Fibroblast of lung (primary cell): ENCODE measurements at regions not wholly inside any gene's neighbourhood (a gene's known extent, or its start where the extent isn't known, plus 50 kb on each side); places are given as distances from the start of the nearest gene placed in this dataset.

Experiments
- DNase-seq, 2 donors: peaks; one replicate each; pipeline versions ENCODE4 v3.0.0 to v3.0.0-alpha.2; 2010; ENCODE audit warnings: low read depth in 2 of 2
- H2AFZ ChIP-seq: 2 replicates; pipeline ENCODE4 v1.5.1; 2012; ENCODE audit warnings: low read length, control low read depth, inconsistent platforms
- H3K27ac ChIP-seq: 2 replicates; pipeline ENCODE4 v1.5.1; 2011; ENCODE audit warnings: low read length, control low read depth; ENCODE audit not compliant: insufficient read depth
- H3K27me3 ChIP-seq: 2 replicates; pipeline ENCODE4 v1.5.1; 2011; ENCODE audit warnings: mild to moderate bottlenecking, low read length; ENCODE audit not compliant: control insufficient read depth, insufficient read depth
- H3K36me3 ChIP-seq: 2 replicates; pipeline ENCODE4 v1.5.1; 2011; ENCODE audit warnings: low read length; ENCODE audit not compliant: control insufficient read depth, insufficient read depth
- H3K4me1 ChIP-seq: 2 replicates; pipeline ENCODE4 v1.5.1; 2011; ENCODE audit warnings: low read length; ENCODE audit not compliant: control insufficient read depth, insufficient read depth; ENCODE audit errors: extremely low read depth
- H3K4me2 ChIP-seq: 2 replicates; pipeline ENCODE4 v1.5.1; 2011; ENCODE audit warnings: low read length, control low read depth; ENCODE audit not compliant: insufficient read depth; ENCODE audit errors: extremely low read depth
- H3K4me3 ChIP-seq, 4 experiments: fragments of 200-600 bp in 1 of 4; sonication (generic) in 1 of 4; replicated peaks in 1 of 4; 2 replicates each; pipeline ENCODE4 v1.5.1; 2011 to 2016; ENCODE audit warnings: low read length in 4 of 4, low read depth in 3 of 4, mild to moderate bottlenecking in 3 of 4, control low read depth in 2 of 4, inconsistent platforms in 1 of 4, mixed read lengths in 1 of 4; ENCODE audit not compliant: insufficient read depth in 1 of 4; ENCODE audit errors: control extremely low read depth in 1 of 4
- H3K79me2 ChIP-seq: 2 replicates; pipeline ENCODE4 v1.5.1; 2012; ENCODE audit warnings: mild to moderate bottlenecking, low read length, inconsistent platforms; ENCODE audit not compliant: control insufficient read depth, insufficient read depth
- H3K9ac ChIP-seq: 2 replicates; pipeline ENCODE4 v1.5.1; 2011; ENCODE audit warnings: mild to moderate bottlenecking, low read length, control low read depth; ENCODE audit not compliant: insufficient read depth
- H3K9me3 ChIP-seq: 2 replicates; pipeline ENCODE4 v1.5.1; 2012; ENCODE audit warnings: low read depth, low read length; ENCODE audit not compliant: control insufficient read depth, insufficient read depth
- H4K20me1 ChIP-seq: 2 replicates; pipeline ENCODE4 v1.5.1; 2011; ENCODE audit warnings: low read length; ENCODE audit not compliant: control insufficient read depth, insufficient read depth; ENCODE audit errors: extremely low read depth
- EZH2 ChIP-seq: IDR thresholded peaks from 2 replicates; pipeline ENCODE4 v1.5.1; 2012; ENCODE audit warnings: low read length, control low read depth, mild to moderate bottlenecking; ENCODE audit errors: missing control alignments
- TF ChIP-seq, protein P1 (sequence below), 2 donors: IDR thresholded peaks in 1 of 2; conservative IDR thresholded peaks in 1 of 2; 1 replicate in 1 of 2; 2 replicates in 1 of 2; pipeline ENCODE4 v1.5.1; 2011 to 2012; ENCODE audit warnings: low read length in 2 of 2, control low read depth in 1 of 2, inconsistent platforms in 1 of 2, low read depth in 1 of 2, mild to moderate bottlenecking in 1 of 2

DNA sequence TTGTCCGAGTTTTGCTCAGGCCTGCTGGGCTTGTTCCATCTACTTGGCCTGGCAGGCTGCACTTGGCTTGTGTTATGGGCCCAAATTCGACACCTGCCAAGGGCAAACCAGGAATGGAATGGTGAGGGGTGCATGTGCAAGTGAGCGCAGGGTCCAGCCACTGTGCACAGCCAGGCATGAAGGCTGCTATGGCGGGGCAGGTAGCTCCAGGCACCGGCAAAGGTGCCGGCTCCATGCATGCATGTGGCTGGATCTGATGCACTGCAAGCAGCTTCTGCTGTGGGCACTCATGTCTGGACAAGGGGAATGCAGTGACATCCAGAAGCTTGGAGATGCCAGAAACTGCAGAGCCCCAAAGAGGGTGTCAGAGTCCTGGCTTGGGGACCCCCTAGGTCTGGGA lies 463.0 kb downstream of the EPHA3 start:
- no peak overlapping the region for H3K4me2 ChIP-seq
- H3K9me3 ChIP-seq, result no peaks in the 10 kb centered on the region
- TF ChIP-seq EZH2, result no peak
- TF ChIP-seq, protein P1, sequence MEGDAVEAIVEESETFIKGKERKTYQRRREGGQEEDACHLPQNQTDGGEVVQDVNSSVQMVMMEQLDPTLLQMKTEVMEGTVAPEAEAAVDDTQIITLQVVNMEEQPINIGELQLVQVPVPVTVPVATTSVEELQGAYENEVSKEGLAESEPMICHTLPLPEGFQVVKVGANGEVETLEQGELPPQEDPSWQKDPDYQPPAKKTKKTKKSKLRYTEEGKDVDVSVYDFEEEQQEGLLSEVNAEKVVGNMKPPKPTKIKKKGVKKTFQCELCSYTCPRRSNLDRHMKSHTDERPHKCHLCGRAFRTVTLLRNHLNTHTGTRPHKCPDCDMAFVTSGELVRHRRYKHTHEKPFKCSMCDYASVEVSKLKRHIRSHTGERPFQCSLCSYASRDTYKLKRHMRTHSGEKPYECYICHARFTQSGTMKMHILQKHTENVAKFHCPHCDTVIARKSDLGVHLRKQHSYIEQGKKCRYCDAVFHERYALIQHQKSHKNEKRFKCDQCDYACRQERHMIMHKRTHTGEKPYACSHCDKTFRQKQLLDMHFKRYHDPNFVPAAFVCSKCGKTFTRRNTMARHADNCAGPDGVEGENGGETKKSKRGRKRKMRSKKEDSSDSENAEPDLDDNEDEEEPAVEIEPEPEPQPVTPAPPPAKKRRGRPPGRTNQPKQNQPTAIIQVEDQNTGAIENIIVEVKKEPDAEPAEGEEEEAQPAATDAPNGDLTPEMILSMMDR (conservative IDR thresholded peaks at IDR 0.05 in 1 of 2, IDR thresholded peaks at IDR 0.05 in 1 of 2; ENCODE audit: low read depth in 1 of 2, low read length in 2 of 2), result no peak
- no peak overlapping the region for H3K27ac ChIP-seq
- no peaks in the 10 kb centered on the region for H3K36me3 ChIP-seq
- H3K4me3 ChIP-seq, result no peak overlapping the region
- DNase-seq, result no peak
- peaks cover 2% of the 10 kb centered on the region for H3K4me1 ChIP-seq
- H4K20me1 ChIP-seq, result no peaks in the 10 kb centered on the region
- no peak overlapping the region for H3K9ac ChIP-seq
- no peaks in the 10 kb centered on the region for H3K79me2 ChIP-seq
- no peak overlapping the region for H2AFZ ChIP-seq
- H3K27me3 ChIP-seq, result no peaks in the 10 kb centered on the region

DNA sequence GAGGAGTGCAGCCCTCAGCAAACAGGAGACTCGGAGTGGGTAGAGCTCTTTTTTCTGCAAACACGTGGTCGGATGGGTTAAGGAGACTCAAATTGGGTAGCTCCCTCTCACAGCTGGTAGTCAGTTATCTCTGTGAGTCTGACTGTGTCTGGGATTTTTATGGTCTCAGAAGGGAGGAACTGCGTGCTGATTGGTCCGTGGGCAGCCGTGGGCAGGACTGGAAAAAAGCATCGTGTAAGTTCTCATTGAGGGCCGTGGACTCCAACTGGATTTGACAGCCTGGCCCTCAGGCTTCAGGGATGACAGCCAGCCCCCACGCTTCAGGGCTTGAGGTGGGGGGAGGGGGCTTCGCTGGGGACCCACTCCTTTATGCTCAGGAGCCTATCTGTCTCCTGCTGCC lies 463.9 kb downstream of the EPHA3 start:
- no peaks in the 10 kb centered on the region for H3K9me3 ChIP-seq
- H3K36me3 ChIP-seq, result no peaks in the 10 kb centered on the region
- H3K79me2 ChIP-seq, result no peaks in the 10 kb centered on the region
- TF ChIP-seq, protein P1 (conservative IDR thresholded peaks at IDR 0.05 in 1 of 2, IDR thresholded peaks at IDR 0.05 in 1 of 2; ENCODE audit: low read depth in 1 of 2, low read length in 2 of 2), result no peak
- no peak for TF ChIP-seq EZH2
- H3K27ac ChIP-seq, result no peak overlapping the region
- no peak overlapping the region for H3K4me3 ChIP-seq
- no peak overlapping the region for H2AFZ ChIP-seq
- H3K27me3 ChIP-seq, result no peaks in the 10 kb centered on the region
- no peaks in the 10 kb centered on the region for H4K20me1 ChIP-seq
- H3K4me2 ChIP-seq, result no peak overlapping the region
- DNase-seq, result peak in 1 of 2 donors; percentile 8
- H3K9ac ChIP-seq, result no peak overlapping the region
- peaks cover 2% of the 10 kb centered on the region for H3K4me1 ChIP-seq

DNA sequence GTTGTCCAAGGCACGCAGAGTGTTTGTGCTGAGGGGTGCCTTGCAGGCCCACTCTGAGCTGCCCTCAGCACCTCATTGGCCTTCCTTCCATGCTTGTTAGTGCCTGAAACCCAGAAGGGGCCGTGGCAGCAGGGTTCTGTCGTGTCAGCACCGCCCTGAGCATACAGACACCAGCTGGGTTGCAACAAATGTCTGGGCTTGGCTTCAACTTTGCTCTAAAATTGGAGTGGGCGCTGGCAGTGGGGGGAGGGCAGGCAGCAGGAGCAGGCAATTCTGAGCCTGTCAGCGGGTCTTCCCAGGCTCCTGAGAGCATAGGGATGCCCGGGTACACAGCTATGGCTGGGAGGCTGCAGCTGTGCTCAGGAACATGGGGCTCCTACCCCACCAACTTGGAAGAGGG lies 464.3 kb downstream of the EPHA3 start:
- no peaks in the 10 kb centered on the region for H3K27me3 ChIP-seq
- DNase-seq, result peak in 1 of 2 donors; percentile 67
- no peaks in the 10 kb centered on the region for H4K20me1 ChIP-seq
- H3K9ac ChIP-seq, result no peak overlapping the region
- H3K27ac ChIP-seq, result no peak overlapping the region
- H3K4me2 ChIP-seq, result no peak overlapping the region
- peaks cover 2% of the 10 kb centered on the region for H3K4me1 ChIP-seq
- no peaks in the 10 kb centered on the region for H3K9me3 ChIP-seq
- no peaks in the 10 kb centered on the region for H3K36me3 ChIP-seq
- no peak overlapping the region for H3K4me3 ChIP-seq
- H2AFZ ChIP-seq, result no peak overlapping the region
- no peak for TF ChIP-seq EZH2
- TF ChIP-seq, protein P1 (conservative IDR thresholded peaks at IDR 0.05 in 1 of 2, IDR thresholded peaks at IDR 0.05 in 1 of 2; ENCODE audit: low read depth in 1 of 2, low read length in 2 of 2), result no peak
- no peaks in the 10 kb centered on the region for H3K79me2 ChIP-seq
